ENCODE measurements at regions not wholly inside any gene's neighbourhood (a gene's known extent, or its start where the extent isn't known, plus 50 kb on each side); places are given as distances from the start of the nearest gene placed in this dataset.

DNA sequence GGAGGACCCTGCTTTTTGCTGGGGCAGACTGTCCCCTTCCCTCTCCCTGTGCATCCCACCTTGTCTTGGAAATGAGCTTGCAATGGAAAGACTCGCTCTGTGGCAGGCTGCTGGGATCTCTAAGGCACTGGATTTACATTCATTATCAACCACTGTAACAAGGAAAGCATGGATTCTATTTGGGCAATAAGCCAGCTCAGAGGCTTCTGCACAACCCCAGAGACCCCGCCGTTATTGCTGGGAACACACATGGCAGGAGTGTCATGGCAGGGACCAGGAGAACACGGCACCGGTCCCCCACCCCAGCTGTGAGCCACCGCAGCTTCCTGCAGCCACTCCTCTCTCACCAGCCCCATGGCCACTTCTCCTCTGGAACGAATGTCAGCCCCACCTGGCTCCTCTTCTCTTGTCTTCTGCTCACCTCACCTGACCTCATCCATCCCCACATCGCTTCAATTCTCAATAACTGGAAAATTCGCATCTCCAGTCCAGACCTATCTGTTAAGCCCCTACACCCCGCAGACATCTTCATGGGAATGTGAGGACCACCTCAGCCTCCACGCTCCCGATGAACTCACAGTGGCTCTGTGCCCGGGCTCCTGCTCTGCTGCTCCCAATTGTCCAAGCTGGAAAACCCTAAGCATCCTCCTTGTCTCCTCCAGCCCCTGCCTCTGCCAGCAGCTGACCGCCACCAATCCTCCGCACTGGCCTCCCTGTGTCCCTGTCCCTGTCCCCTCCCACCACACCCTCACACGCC lies 181.5 kb downstream of the USP12 start:
- DNase-seq (ENCODE audit: low read depth in 2 of 2) = no peak

DNA sequence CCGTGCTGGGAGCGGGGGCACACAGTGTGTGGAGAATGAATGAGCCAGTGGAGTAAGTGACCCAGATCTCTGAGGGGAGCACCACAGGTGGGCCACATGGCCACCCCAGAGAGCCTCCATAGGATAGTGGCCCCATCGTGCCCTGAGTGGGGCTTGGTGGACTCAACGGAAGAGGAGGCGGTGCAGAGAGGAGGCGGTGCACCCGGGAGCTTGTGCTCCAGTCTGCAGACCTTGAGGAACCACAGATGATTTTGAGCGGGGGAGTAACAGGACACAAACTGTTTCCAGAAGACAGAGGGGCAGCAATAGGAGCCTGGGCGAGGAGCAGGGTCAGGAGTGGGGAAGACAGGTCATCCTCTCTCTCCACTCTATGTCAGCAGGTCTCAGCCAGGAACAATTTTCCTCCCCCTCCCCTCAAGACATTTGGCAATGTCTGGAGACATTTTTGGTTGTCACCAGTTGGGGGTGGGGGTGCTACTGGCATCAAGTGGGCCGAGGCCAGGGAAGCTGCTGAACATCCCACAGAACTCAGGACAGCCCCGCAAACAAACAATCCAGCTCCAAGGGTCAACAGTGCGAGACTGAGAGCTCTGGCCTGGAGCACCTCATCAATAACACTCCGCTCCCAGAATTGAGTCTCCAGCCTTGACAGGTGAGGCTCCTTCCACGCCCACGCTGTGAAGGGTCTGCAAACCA lies 182.2 kb downstream of the USP12 start:
- no peak for DNase-seq (ENCODE audit: low read depth in 2 of 2)

DNA sequence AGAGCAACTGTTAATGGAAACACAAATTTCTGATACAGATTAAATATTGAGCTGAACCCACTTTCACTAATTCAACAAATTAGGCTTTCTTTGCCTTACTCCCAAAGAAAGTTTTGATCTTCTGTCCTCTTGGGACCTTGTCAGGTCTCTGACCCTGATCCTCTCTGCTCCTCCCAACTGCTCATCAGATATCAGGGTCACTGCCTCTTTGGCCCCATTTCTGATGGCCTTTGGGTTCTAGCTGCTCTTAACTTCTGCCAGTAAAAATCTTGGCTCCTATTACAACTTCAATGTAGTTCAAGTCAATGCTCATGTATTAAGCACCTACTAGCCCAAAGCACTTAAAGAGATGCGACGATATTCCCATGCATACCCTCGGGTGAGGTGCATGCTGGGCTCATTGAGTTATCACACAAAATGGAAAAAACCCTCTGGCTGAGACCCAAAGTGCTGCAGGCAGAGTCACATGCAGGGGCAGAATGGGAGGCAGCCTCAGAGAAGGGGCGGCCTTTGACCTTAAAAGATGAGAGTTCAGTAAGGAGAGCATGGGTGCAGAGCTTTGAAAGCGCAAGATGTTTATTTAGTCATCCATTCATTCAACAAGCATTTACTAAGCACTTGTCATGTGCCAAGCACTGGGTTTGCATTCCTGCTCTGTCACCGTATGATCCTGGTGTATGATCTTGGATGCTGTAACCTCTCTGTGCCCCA lies 183.4 kb downstream of the USP12 start:
- DNase-seq (ENCODE audit: low read depth in 2 of 2) = no peak

DNA sequence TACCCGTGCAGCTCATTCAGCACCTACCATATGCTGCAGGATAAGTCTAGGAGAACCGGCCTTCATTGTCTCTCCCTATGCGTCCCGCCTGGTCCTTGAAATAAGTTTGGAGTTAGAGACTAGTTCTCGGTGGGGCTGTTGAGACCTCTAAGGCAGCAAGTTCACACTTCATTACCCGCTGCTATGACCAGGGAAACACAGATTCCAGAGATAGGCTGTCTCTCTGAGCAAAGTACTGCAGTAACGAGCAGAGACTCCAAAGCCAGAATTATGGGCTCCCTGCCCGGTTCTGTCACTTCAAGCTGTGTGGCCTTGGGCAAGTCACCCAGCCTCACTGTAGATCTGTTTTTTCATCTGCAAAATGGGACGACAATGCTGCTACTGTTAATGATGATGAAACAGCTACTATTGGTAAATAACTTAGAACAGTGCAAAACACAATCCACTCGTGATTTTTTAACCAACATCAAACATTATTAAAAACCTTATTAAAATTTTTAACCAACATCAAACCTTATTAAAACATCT lies 184.1 kb downstream of the USP12 start:
- DNase-seq (ENCODE audit: low read depth in 2 of 2) = no peak

DNA sequence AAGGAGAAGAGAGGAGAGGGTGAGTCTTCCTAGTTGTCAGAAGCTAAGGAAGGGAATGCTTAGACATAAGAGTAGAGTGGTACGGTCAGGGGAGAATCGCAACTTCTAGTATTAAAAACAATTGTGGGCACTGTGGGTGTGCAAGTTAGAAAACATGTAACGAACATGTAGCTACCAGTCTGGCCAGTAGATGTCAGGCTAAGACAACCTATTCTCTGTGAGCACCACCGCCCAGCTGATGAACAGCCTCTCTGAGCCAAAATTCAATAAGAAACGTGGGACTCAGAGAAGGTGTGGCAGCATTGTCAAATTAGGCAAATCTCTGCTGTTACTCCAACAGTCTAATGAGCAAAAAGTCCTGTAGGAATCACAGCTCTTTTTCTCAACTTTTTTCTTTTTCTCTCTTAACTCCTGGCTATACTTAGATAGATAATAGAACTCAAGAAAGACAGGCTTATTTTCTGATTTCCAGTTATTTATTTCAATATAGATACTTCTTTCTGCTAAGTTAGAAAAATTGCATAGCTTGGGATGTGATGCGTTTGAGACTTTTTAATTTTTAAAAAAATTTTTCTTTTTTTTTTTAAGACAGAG lies 186.2 kb downstream of the USP12 start:
- peak; percentile 65 to 77 for DNase-seq (ENCODE audit: low read depth in 2 of 2)

DNA sequence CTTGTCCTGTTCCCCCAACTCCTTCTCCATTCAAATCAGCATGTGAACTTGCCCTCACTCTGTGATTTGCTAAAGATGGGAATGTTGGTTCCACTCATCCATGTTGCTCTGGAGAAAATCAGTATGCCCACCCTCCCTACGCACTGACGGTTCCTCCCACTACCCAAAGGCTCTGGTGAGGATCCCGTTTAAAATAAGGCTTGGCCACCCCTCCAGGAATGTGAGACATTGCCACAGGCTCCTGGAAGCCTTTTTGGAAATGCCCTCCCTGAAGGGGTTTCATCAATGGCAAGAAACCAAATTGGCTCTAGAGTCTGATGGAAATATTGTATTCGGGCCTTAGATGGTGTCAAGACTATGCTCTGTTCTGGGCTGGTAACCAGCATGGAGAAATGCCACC lies 187.3 kb downstream of the USP12 start:
- no peak for DNase-seq (ENCODE audit: low read depth in 2 of 2)

DNA sequence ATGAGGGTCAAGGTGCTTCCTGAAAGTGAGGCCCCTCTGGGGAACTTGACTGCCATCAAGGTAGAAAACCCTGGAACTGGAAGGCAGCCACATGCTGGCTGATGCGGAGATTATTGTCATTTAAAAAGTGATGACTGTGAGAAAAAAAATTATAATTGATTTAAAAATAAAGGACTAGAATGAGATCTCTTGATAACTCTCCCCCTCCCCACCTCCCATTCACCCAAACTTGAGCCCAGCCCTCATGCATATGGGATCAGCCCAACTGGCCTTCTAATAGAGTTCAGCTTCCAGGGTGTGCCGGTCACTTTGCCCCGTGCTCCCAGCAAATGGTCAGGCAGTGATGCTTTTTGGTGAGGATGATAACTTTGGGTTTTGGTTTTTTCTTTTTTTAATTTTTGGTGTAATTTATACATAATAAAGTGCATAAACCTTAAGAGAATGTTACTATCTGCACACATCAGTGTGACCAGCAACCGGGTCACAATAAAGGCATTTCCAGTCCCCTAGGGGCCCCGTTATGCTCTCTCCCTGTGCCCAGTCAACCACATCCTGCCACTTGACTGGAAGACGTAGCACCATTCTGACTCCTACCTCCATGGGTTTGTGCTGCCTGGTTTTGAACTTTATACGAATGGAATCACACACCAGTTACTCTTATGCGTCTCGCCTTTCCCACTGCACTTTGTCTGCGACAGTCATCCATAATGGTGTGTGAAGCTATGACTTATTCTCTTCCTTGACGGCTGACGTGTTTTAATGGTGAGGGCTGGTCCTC lies 187.9 kb downstream of the USP12 start:
- DNase-seq (ENCODE audit: low read depth in 2 of 2) = no peak

DNA sequence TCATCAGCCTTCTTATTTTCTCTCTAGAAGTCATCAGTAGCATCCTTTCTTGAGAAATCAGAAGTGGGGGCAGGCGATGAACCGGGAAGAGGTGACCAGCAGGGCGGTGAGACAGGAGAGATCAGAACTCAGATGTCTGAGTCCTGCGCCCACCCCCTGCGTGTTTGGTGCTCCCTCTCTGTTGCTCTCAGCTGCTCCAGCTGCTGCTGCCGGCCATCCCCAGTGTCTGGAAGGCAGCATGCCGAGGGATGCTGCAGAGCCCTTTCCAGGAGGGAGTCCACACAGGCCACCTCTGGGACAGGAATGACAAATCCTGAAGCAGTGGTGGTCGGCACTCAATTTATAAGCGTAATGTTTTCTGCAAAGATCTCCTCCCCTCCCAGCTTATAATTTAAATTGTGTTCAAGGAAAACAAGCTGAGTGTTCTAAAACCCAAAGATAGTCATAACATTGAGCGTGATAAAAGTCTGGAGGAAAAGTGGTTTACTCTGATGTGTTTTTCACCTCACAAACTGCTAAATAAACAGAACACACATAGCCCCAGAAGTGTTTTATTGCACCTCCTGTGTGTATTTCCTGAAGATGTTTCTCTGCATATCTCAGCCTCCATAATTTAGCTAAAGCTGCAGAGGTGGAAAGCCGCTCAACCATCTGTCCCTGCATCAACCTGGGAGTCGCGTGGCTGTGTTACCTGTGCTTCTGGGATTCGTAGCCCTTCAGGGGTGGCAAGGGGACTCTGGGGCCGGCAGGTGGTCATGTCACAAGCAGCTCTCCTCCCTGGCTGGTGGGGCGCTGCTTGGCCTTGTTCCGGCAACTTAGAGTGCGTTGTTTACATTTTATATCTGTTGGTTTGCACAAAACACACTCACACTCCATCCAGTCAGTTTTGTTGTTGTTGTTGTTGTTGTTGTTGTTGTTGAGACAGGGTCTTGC lies 191.2 kb downstream of the USP12 start:
- no peak for DNase-seq (ENCODE audit: low read depth in 2 of 2)

DNA sequence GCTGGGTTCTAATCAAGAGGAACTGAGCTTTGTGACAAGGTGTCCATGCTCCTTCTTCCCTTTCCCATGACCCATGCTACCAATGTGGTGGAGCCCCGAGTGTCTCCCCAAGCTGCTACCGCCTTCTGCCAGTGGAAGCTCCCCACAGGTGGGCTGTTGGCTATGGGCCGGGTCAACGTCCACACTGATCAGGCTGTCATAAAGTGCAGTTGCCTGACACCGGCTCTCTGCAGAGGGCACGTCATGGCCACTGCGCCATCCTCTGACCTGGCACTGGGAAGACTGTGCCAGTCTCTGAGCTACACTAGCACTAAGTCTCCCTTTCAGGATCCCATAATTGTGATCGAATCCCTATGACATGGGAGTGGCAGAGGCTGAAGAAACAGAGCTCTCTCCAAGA lies 192.3 kb downstream of the USP12 start:
- DNase-seq (ENCODE audit: low read depth in 2 of 2) = no peak

DNA sequence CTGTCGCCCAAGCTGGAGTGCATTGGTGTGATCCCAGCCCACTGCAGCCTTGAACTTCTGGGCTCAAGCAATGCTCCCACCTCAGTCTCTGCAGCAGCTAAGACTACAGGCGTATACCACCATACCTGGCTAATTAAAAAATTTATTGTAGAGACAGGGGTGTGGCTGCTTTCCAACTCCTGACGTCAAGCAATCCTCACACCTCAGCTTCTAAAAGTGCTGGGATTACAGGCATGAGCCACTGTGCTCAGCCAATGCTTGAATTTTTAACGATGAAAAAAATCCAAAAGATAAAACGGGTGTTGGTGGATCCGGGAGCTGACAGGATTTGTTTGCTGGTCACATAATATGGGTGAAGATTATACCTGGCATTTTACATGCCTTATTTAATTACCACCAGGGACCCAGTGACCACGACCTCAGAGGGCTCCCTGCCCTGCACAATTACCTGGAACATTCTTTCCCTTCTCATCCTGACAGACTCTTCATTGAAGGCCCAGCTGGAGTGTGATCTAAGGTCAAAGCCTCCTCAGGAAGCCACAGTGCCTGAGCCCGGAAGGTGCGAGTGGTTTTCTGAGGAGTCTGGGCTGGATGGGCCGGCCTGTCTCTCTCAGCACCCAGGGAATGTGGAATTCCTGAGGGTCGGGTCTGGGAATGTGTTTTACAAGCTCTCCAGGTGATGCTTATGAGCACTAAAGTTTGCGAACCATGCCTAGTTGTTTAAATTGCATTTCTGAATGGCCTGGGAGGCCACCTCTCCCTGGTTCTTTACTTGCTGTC lies 193.3 kb downstream of the USP12 start:
- no peak for DNase-seq (ENCODE audit: low read depth in 2 of 2)

DNA sequence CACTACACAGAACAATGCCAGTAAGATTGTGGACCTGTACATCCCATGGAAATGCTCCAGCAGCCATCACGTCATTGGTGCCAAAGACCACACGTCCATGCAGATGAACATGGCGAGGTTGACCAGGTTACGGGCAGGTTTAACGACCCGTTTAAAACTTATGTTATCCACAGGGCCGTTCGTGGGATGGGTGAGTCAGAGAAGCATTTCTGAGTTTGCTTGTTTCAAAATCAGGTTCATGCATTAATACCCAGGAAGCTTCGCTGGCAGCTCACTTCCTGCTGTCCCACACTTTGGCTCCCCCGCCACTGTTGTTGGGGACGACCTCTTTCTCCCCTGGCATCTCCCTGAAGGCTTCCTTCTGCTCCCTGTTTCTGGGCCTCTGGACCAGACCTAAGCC lies 194.1 kb downstream of the USP12 start:
- no peak for DNase-seq (ENCODE audit: low read depth in 2 of 2)

DNA sequence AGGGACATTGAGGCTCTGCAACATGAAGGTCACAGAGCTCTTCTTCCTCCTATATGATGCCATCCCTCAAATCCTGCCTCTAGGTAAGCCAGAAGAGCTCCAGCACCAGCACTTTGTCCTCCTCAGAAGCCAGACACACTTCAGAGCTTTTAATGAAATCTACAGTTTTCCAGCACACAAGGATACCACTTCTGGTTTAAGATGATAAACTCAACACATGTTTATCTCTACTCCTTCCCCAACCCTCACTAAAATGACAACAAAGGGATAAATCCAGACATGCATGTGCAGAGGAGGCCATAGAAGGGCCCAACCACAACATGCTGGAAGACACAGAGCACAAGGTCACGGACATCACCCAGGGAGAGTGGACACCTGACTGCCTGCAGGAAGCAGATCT lies 195.3 kb downstream of the USP12 start:
- DNase-seq (ENCODE audit: low read depth in 2 of 2) = no peak

DNA sequence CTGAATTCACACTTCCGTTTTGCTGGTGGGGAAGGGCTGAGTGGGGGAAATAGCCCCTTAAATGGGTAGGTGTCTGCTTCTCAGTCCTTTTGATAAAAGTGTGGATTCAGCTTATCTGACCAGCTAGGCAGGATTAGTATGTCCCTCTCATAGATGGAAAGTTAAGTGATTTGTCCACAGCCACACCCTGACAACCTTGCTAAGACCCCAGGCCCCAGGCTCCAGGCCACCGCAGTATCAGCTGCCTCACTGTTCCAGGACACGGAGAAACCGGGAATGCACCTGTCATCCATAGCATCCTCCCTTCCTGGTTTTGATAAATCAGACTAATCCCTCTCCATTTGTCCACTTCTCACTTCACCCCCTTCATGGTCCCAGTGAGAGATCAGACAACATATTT lies 197.7 kb downstream of the USP12 start:
- DNase-seq (ENCODE audit: low read depth in 2 of 2) = no peak

DNA sequence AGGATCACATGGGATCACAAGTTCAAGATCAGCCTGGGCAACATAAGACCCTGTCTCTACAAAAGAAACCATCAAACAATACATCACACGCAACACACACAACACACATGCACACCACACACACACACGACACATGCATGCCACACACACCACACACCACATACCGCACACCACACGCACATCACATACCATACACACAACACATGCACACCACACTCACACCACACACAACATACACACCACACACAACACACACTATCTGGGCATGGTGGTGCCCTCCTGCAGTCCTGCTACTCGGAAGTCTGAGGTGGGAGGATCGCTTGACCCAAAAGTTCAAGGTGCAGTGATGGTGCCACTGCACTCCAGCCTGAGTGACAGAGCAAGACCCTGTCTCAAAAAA lies 198.3 kb downstream of the USP12 start:
- DNase-seq (ENCODE audit: low read depth in 2 of 2) = no peak

DNA sequence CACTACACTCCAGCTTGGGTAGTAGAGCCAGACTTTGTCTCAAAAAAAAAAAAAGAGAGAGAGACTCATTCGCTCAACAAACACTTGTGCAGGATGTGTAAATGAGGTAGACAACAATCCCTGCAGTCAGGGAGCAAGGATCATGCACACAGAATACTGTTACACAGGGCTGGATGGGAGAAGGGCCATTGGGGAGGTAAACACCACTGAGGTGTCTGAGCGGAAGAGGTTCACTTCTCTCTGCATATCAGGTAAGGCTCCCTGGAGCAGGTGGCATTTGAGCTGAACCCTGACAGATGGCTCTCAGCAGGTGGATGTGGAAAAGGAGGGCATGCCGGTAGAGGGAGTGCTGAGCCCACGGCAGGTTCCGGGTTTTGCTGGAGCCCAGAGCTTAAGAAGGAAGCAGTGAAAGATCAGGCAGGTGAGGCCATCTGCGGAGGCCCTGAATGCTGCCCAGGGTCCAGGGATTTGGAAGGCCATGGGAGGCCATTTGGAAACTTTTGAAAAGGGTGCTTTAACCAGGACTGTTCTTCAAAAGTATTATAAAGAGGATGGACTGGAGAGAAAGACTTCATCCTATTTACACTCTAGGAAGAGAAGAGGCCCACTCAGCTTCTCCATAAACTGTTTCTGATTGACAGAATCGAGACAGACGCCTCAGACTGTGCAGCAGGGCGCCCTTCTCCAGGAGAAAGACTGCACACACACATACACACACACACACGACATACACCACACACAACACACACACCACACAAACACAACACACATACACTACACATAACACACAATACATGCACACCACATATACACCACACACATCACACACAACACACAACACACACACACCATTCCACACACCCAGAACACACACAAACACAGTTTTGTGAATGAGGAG lies 199.4 kb downstream of the USP12 start:
- peak in 1 of 2 donors; percentile 9 for DNase-seq (ENCODE audit: low read depth in 2 of 2)

DNA sequence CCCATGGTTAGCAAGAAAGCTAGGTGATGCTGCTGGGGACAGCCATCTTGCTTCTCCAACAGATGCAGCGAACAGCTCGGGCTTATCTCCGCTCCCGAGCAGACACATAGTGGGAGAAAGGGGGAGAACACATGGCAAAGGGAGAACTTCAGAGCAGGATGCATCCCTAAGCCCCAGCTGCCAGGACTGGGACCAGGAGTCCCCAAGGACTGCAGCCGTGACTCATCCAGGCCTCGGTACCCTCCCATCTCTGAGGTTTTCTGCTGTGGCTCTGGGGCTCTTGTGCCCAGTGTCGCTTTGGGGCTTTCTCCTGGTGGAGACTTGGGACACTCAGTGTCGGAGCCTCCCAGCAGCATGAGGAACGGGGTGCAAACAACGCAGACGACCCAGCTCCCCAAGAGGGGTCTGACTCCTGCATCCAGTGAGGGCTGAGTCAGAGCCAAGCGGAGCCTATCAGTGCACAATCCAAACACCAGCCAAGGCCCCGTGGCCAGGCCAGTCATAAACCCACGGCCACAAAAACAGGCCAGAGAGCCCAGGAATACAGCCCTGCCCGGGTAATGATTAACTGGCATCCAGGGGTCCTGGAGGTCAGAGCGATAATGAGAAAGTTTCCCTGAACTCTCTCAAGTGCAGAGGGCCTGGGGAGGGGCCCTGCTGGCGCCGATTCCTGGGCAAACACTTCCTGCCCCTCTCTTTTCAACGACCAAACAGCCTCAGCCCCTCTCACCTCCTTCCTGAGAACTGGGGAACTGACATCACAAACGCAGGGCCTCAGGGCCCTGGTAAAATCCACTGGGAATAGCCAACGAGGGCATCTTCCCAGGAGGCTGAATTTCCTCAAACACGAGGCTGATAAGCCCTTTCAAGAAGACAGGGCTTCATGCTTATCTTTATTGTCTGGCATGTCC lies 202.9 kb downstream of the USP12 start:
- DNase-seq (ENCODE audit: low read depth in 2 of 2) = no peak
